ENCODE measurements at regions not wholly inside any gene's neighbourhood (a gene's known extent, or its start where the extent isn't known, plus 50 kb on each side); places are given as distances from the start of the nearest gene placed in this dataset.

DNA sequence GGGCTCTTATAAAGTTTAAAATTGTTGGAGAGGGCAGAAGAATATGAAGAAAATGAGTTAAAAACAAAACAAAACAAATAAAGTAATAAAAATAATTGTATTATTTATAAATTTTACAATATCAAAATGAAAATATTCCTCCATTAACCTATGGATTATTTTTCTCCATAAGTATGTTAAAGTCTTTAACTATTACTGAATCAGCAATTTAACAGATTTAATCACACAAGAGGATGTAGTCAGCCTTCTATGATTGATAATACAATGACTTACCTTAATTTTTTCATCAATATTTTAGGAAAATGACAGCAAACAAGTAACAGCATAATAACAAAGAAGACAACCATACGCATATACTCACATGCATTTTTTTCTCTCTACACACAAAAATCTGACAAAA is 1195.3 kb upstream of the NUDT12 start:
- TF ChIP-seq ZNF565 (CRISPR knock-in tag; conservative IDR thresholded peaks at IDR 0.05; ENCODE audit: low read depth): no peak
- TF ChIP-seq SNAI2 (CRISPR knock-in tag; IDR thresholded peaks at IDR 0.05): no peak
- TF ChIP-seq ZNF70 (CRISPR knock-in tag; IDR thresholded peaks at IDR 0.05): no peak
- TF ChIP-seq, protein P1, sequence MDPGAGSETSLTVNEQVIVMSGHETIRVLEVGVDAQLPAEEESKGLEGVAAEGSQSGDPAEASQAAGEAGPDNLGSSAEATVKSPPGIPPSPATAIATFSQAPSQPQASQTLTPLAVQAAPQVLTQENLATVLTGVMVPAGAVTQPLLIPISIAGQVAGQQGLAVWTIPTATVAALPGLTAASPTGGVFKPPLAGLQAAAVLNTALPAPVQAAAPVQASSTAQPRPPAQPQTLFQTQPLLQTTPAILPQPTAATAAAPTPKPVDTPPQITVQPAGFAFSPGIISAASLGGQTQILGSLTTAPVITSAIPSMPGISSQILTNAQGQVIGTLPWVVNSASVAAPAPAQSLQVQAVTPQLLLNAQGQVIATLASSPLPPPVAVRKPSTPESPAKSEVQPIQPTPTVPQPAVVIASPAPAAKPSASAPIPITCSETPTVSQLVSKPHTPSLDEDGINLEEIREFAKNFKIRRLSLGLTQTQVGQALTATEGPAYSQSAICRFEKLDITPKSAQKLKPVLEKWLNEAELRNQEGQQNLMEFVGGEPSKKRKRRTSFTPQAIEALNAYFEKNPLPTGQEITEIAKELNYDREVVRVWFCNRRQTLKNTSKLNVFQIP (CRISPR knock-in tag; IDR thresholded peaks at IDR 0.05; ENCODE audit: borderline replicate concordance, low read depth): no peak
- TF ChIP-seq, protein P2, sequence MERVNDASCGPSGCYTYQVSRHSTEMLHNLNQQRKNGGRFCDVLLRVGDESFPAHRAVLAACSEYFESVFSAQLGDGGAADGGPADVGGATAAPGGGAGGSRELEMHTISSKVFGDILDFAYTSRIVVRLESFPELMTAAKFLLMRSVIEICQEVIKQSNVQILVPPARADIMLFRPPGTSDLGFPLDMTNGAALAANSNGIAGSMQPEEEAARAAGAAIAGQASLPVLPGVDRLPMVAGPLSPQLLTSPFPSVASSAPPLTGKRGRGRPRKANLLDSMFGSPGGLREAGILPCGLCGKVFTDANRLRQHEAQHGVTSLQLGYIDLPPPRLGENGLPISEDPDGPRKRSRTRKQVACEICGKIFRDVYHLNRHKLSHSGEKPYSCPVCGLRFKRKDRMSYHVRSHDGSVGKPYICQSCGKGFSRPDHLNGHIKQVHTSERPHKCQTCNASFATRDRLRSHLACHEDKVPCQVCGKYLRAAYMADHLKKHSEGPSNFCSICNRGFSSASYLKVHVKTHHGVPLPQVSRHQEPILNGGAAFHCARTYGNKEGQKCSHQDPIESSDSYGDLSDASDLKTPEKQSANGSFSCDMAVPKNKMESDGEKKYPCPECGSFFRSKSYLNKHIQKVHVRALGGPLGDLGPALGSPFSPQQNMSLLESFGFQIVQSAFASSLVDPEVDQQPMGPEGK (CRISPR knock-in tag; IDR thresholded peaks at IDR 0.05; ENCODE audit: borderline replicate concordance): no peak
- TF ChIP-seq ESRRG (CRISPR knock-in tag; IDR thresholded peaks at IDR 0.05): no peak
- TF ChIP-seq PPARA (CRISPR knock-in tag; IDR thresholded peaks at IDR 0.05; ENCODE audit: borderline replicate concordance): no peak
